Activated T-cell treated with anti-CD3 and anti-CD28 coated beads, Interleukin-2, amount 50 U/mL, for 4 hours (primary cell): ENCODE measurements at regions not wholly inside any gene's neighbourhood (a gene's known extent, or its start where the extent isn't known, plus 50 kb on each side); places are given as distances from the start of the nearest gene placed in this dataset.

Experiments
- ATAC-seq, 2 donors: fragments of 200-7000 bp; cut with Tn5 transposase; one replicate each; pipeline ENCODE4 v1.10.0; 2021
- DNase-seq: peaks from one replicate; pipeline ENCODE4 v3.0.0-alpha.2; 2020
- H3K27me3 Mint-ChIP-seq: one replicate; pipeline ENCODE4 v1.8.0; 2021; ENCODE audit warnings: low read depth, mixed read lengths
- H3K36me3 Mint-ChIP-seq: one replicate; pipeline ENCODE4 v1.8.0; 2022; ENCODE audit warnings: mixed read lengths; ENCODE audit not compliant: insufficient read depth
- H3K4me1 Mint-ChIP-seq: one replicate; pipeline ENCODE4 v1.8.0; 2021; ENCODE audit warnings: low read depth, mixed read lengths
- H3K4me3 Mint-ChIP-seq: one replicate; pipeline ENCODE4 v1.8.0; 2021; ENCODE audit warnings: mild to moderate bottlenecking, moderate library complexity, mixed read lengths
- H3K9me3 Mint-ChIP-seq: one replicate; pipeline ENCODE4 v1.8.0; 2021; ENCODE audit warnings: mixed read lengths

GRCh38 chr2:3951131-3951954, 248.0 kb downstream of the DCDC2C start:
- no peak for ATAC-seq

GRCh38 chr2:3952866-3953516, 249.6 kb downstream of the DCDC2C start:
- peaks cover 5% of the 10 kb centered on the region for H3K9me3 Mint-ChIP-seq
- no peaks in the 10 kb centered on the region for H3K4me1 Mint-ChIP-seq
- H3K4me3 Mint-ChIP-seq, result no peak overlapping the region
- DNase-seq (no peak), ATAC-seq (no peak)
- H3K36me3 Mint-ChIP-seq, result no peaks in the 10 kb centered on the region
- H3K27me3 Mint-ChIP-seq, result no peaks in the 10 kb centered on the region

More at GRCh38 chr2:3951131-3951954, 248.0 kb downstream of the DCDC2C start:
- H3K27me3 Mint-ChIP-seq, result no peaks in the 10 kb centered on the region
- no peaks in the 10 kb centered on the region for H3K36me3 Mint-ChIP-seq
- no peaks in the 10 kb centered on the region for H3K4me1 Mint-ChIP-seq
- no peak overlapping the region for H3K4me3 Mint-ChIP-seq
- H3K9me3 Mint-ChIP-seq, result peaks cover 6% of the 10 kb centered on the region
- DNase-seq, result no peak

- Mint-ChIP-seq H3K4me1 (no peaks in the 10 kb centered on the region), H3K9me3 (no peaks in the 10 kb centered on the region), H3K4me3 (no peak overlapping the region), H3K27me3 (no peaks in the 10 kb centered on the region), H3K36me3 (no peaks in the 10 kb centered on the region)
- ATAC-seq (no peak), DNase-seq (no peak)
Observed at GRCh38 chr2:3954261-3954660, 250.9 kb downstream of the DCDC2C start.

GRCh38 chr2:3956406-3956805, 253.0 kb downstream of the DCDC2C start:
- Mint-ChIP-seq H3K36me3 (no peaks in the 10 kb centered on the region), H3K4me1 (no peaks in the 10 kb centered on the region), H3K9me3 (no peaks in the 10 kb centered on the region), H3K27me3 (no peaks in the 10 kb centered on the region), H3K4me3 (no peak overlapping the region)
- ATAC-seq (no peak), DNase-seq (no peak)

GRCh38 chr2:3956892-3957291, 253.5 kb downstream of the DCDC2C start:
- ATAC-seq (no peak), DNase-seq (no peak)
- no peak overlapping the region for H3K4me3 Mint-ChIP-seq
- no peaks in the 10 kb centered on the region for H3K36me3 Mint-ChIP-seq
- H3K9me3 Mint-ChIP-seq, result no peaks in the 10 kb centered on the region
- no peaks in the 10 kb centered on the region for H3K27me3 Mint-ChIP-seq
- H3K4me1 Mint-ChIP-seq, result no peaks in the 10 kb centered on the region

GRCh38 chr2:3958465-3958864, 255.1 kb downstream of the DCDC2C start:
- no peaks in the 10 kb centered on the region for H3K4me1 Mint-ChIP-seq
- H3K9me3 Mint-ChIP-seq, result no peaks in the 10 kb centered on the region
- DNase-seq (no peak), ATAC-seq (no peak)
- no peaks in the 10 kb centered on the region for H3K27me3 Mint-ChIP-seq
- no peak overlapping the region for H3K4me3 Mint-ChIP-seq
- H3K36me3 Mint-ChIP-seq, result no peaks in the 10 kb centered on the region

- H3K4me3 Mint-ChIP-seq, result no peak overlapping the region
- ATAC-seq, result no peak
Observed at GRCh38 chr2:3958969-3959368, 255.6 kb downstream of the DCDC2C start.

GRCh38 chr2:3959372-3959771, 256.0 kb downstream of the DCDC2C start:
- DNase-seq (no peak), ATAC-seq (no peak)
- Mint-ChIP-seq H3K4me1 (no peaks in the 10 kb centered on the region), H3K36me3 (no peaks in the 10 kb centered on the region), H3K27me3 (no peaks in the 10 kb centered on the region), H3K4me3 (no peak overlapping the region), H3K9me3 (no peaks in the 10 kb centered on the region)

More at GRCh38 chr2:3958969-3959368, 255.6 kb downstream of the DCDC2C start:
- no peaks in the 10 kb centered on the region for H3K4me1 Mint-ChIP-seq
- H3K27me3 Mint-ChIP-seq, result no peaks in the 10 kb centered on the region
- DNase-seq, result no peak
- no peaks in the 10 kb centered on the region for H3K36me3 Mint-ChIP-seq
- H3K9me3 Mint-ChIP-seq, result no peaks in the 10 kb centered on the region

- ATAC-seq, result no peak
- Mint-ChIP-seq H3K9me3 (no peaks in the 10 kb centered on the region), H3K27me3 (no peaks in the 10 kb centered on the region), H3K36me3 (no peaks in the 10 kb centered on the region), H3K4me1 (no peaks in the 10 kb centered on the region), H3K4me3 (no peak overlapping the region)
- DNase-seq, result no peak
Observed at GRCh38 chr2:3960106-3960505, 256.7 kb downstream of the DCDC2C start.

GRCh38 chr2:3962719-3963118, 259.3 kb downstream of the DCDC2C start:
- DNase-seq (no peak), ATAC-seq (no peak)
- H3K4me1 Mint-ChIP-seq, result no peaks in the 10 kb centered on the region
- no peak overlapping the region for H3K4me3 Mint-ChIP-seq
- no peaks in the 10 kb centered on the region for H3K27me3 Mint-ChIP-seq
- no peaks in the 10 kb centered on the region for H3K9me3 Mint-ChIP-seq
- no peaks in the 10 kb centered on the region for H3K36me3 Mint-ChIP-seq

GRCh38 chr2:3965211-3965610, 261.8 kb downstream of the DCDC2C start:
- H3K27me3 Mint-ChIP-seq, result no peaks in the 10 kb centered on the region
- ATAC-seq, result no peak

GRCh38 chr2:3965953-3966352, 262.6 kb downstream of the DCDC2C start:
- no peaks in the 10 kb centered on the region for H3K27me3 Mint-ChIP-seq
- H3K9me3 Mint-ChIP-seq, result no peaks in the 10 kb centered on the region
- H3K4me1 Mint-ChIP-seq, result no peaks in the 10 kb centered on the region
- ATAC-seq, result no peak
- H3K36me3 Mint-ChIP-seq, result no peaks in the 10 kb centered on the region
- no peak overlapping the region for H3K4me3 Mint-ChIP-seq
- no peak for DNase-seq

More at GRCh38 chr2:3965211-3965610, 261.8 kb downstream of the DCDC2C start:
- H3K4me1 Mint-ChIP-seq, result no peaks in the 10 kb centered on the region
- H3K36me3 Mint-ChIP-seq, result no peaks in the 10 kb centered on the region
- H3K4me3 Mint-ChIP-seq, result no peak overlapping the region
- no peak for DNase-seq
- no peaks in the 10 kb centered on the region for H3K9me3 Mint-ChIP-seq

GRCh38 chr2:3966470-3966869, 263.1 kb downstream of the DCDC2C start:
- H3K36me3 Mint-ChIP-seq, result no peaks in the 10 kb centered on the region
- no peaks in the 10 kb centered on the region for H3K9me3 Mint-ChIP-seq
- no peak overlapping the region for H3K4me3 Mint-ChIP-seq
- no peak for ATAC-seq
- H3K27me3 Mint-ChIP-seq, result no peaks in the 10 kb centered on the region
- no peaks in the 10 kb centered on the region for H3K4me1 Mint-ChIP-seq
- DNase-seq, result no peak

- H3K9me3 Mint-ChIP-seq, result no peaks in the 10 kb centered on the region
- ATAC-seq (no peak), DNase-seq (no peak)
- H3K4me3 Mint-ChIP-seq, result no peak overlapping the region
- no peaks in the 10 kb centered on the region for H3K27me3 Mint-ChIP-seq
- no peaks in the 10 kb centered on the region for H3K4me1 Mint-ChIP-seq
- no peaks in the 10 kb centered on the region for H3K36me3 Mint-ChIP-seq
Observed at GRCh38 chr2:3968736-3969135, 265.4 kb downstream of the DCDC2C start.
